Glutamatergic neuron (in vitro differentiated cells): ENCODE measurements at regions not wholly inside any gene's neighbourhood (a gene's known extent, or its start where the extent isn't known, plus 50 kb on each side); places are given as distances from the start of the nearest gene placed in this dataset.
"Not testable (repeated sequence)": the region's sequence is repeated elsewhere in the genome, so short reads cannot be mapped to it uniquely, and the experiment has no call there.

Experiments
- DNase-seq: peaks from one replicate; pipeline ENCODE4 v3.0.0; 2022
- H3K27ac Mint-ChIP-seq: one replicate; pipeline ENCODE4 v1.8.0; 2020; ENCODE audit warnings: mild to moderate bottlenecking, mixed read lengths, inconsistent platforms; ENCODE audit not compliant: unreplicated experiment
- H3K27me3 Mint-ChIP-seq: one replicate; pipeline ENCODE4 v1.8.0; 2020; ENCODE audit warnings: mild to moderate bottlenecking, moderate library complexity, mixed read lengths, inconsistent platforms; ENCODE audit not compliant: unreplicated experiment
- H3K36me3 Mint-ChIP-seq: one replicate; pipeline ENCODE4 v1.8.0; 2020; ENCODE audit warnings: mild to moderate bottlenecking, mixed read lengths, inconsistent platforms; ENCODE audit not compliant: unreplicated experiment
- H3K4me1 Mint-ChIP-seq: one replicate; pipeline ENCODE4 v1.8.0; 2020; ENCODE audit warnings: mild to moderate bottlenecking, low read depth, mixed read lengths, inconsistent platforms; ENCODE audit not compliant: unreplicated experiment
- H3K4me3 Mint-ChIP-seq: one replicate; pipeline ENCODE4 v1.8.0; 2020; ENCODE audit warnings: mild to moderate bottlenecking, mixed read lengths, inconsistent platforms; ENCODE audit not compliant: unreplicated experiment
- H3K9me3 Mint-ChIP-seq: one replicate; pipeline ENCODE4 v1.8.0; 2020; ENCODE audit warnings: mild to moderate bottlenecking, moderate library complexity, mixed read lengths, inconsistent platforms; ENCODE audit not compliant: unreplicated experiment
- TF ChIP-seq, protein P1 (sequence below): fragments of 200-600 bp; sonication (generic); IDR thresholded peaks from one replicate; pipeline ENCODE4 v1.5.0; 2021; ENCODE audit not compliant: partially characterized antibody, unreplicated experiment

DNA sequence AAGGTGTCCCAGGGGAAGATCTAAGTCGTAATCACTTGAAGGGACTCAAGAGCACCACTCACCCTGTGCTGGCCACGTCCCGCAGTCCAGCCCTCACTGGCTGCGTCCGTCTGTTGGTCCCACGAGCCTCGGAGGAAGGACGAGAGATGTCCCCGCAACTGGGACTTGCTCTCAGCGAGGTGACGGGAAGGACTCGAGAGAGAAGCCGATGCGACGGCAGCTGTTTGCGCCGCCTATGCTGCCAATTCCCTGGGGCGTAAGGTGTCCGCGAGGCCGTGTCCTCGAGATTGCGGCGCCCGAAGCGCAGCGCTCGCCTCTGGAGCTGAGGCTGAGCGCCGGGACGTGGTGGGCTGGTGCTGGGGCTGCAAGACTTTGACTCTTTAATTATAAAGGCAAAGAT, 100.6 kb upstream of the SEMA3E start:
- Mint-ChIP-seq H3K4me1 (no peaks in the 10 kb centered on the region), H3K4me3 (no peak overlapping the region), H3K9me3 (peaks cover 3% of the 10 kb centered on the region), H3K27ac (no peak overlapping the region), H3K27me3 (no peaks in the 10 kb centered on the region), H3K36me3 (peaks cover 5% of the 10 kb centered on the region)
- no peak for DNase-seq
- TF ChIP-seq, protein P1, sequence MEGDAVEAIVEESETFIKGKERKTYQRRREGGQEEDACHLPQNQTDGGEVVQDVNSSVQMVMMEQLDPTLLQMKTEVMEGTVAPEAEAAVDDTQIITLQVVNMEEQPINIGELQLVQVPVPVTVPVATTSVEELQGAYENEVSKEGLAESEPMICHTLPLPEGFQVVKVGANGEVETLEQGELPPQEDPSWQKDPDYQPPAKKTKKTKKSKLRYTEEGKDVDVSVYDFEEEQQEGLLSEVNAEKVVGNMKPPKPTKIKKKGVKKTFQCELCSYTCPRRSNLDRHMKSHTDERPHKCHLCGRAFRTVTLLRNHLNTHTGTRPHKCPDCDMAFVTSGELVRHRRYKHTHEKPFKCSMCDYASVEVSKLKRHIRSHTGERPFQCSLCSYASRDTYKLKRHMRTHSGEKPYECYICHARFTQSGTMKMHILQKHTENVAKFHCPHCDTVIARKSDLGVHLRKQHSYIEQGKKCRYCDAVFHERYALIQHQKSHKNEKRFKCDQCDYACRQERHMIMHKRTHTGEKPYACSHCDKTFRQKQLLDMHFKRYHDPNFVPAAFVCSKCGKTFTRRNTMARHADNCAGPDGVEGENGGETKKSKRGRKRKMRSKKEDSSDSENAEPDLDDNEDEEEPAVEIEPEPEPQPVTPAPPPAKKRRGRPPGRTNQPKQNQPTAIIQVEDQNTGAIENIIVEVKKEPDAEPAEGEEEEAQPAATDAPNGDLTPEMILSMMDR = no peak

DNA sequence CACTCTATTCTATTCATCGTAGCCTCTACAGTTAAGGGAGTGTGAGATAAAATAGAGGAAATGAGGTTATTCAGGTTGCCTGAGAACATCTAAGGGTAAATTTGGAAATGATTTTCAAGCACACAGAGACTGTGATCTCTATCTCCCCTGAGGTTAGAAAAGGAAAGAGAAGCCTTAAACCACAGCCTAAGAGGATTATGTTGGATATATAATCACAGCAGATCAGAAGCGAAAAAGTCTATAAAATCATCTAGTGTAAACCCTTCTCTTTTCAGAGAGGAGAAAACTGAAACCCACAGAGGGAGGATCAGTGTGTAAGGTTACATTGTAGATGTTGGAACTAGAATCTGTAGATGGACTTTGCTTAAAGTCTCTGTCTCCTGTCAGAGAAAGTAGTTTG, 90.6 kb upstream of the SEMA3E start:
- H3K27me3 Mint-ChIP-seq = no peaks in the 10 kb centered on the region
- H3K27ac Mint-ChIP-seq = no peak overlapping the region
- TF ChIP-seq, protein P1 = no peak
- H3K9me3 Mint-ChIP-seq = no peaks in the 10 kb centered on the region
- H3K36me3 Mint-ChIP-seq = no peaks in the 10 kb centered on the region
- H3K4me1 Mint-ChIP-seq = peaks cover 1% of the 10 kb centered on the region
- H3K4me3 Mint-ChIP-seq = no peak overlapping the region
- no peak for DNase-seq

DNA sequence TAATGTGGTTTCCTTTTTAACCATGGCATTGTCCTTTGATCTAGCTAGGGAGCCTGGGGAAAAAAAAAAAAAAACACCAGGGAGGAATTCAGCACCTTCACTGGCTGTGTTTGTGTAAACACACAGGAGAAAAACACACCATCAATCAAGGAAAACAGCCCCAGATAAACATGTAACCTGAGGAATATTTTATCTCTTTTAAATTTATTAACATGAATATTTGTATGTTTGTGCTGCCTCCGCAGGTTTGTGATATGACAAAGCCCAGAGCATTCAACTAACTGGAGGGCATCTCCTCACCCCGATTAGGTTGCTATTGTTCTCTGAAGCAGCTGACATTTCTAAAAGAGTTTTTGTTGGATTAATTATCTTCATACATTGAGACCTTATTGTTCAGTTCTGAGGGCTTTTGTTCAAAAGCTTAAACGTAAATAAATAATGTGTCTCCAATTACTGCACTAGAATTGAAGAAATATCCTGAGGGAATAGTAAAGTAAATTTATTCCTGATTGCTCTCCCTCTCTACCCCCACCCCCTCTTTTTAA, 89.4 kb upstream of the SEMA3E start:
- TF ChIP-seq, protein P1 = no peak
- no peak for DNase-seq
- no peaks in the 10 kb centered on the region for H3K36me3 Mint-ChIP-seq
- H3K27me3 Mint-ChIP-seq = no peaks in the 10 kb centered on the region
- no peak overlapping the region for H3K4me3 Mint-ChIP-seq
- H3K9me3 Mint-ChIP-seq = no peaks in the 10 kb centered on the region
- peaks cover 1% of the 10 kb centered on the region for H3K4me1 Mint-ChIP-seq
- H3K27ac Mint-ChIP-seq = no peak overlapping the region

DNA sequence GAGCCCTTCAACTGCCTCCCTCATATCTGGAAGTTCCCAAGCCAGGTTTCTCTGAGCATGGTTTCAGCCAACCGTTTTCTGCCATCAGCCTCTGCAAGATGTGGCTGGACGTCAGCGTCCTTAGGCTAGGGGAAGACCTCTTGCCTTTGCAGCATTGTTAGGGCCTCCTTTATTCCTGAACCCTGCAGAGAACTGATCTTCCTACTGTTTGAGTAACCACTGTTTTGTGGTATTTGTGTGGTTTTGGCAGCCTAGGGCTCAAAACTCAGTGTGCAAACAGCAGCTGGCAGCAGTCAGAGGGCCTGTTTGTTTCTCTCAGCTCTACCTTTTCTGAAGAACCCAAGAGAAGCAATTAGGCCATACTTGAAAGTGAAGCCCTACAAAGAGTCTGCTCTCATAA, 83.4 kb upstream of the SEMA3E start:
- no peaks in the 10 kb centered on the region for H3K4me1 Mint-ChIP-seq
- no peak overlapping the region for H3K4me3 Mint-ChIP-seq
- TF ChIP-seq, protein P1 = no peak
- peaks cover 3% of the 10 kb centered on the region for H3K9me3 Mint-ChIP-seq
- H3K27me3 Mint-ChIP-seq = peaks cover 2% of the 10 kb centered on the region
- H3K27ac Mint-ChIP-seq = no peak overlapping the region
- DNase-seq = no peak
- no peaks in the 10 kb centered on the region for H3K36me3 Mint-ChIP-seq

DNA sequence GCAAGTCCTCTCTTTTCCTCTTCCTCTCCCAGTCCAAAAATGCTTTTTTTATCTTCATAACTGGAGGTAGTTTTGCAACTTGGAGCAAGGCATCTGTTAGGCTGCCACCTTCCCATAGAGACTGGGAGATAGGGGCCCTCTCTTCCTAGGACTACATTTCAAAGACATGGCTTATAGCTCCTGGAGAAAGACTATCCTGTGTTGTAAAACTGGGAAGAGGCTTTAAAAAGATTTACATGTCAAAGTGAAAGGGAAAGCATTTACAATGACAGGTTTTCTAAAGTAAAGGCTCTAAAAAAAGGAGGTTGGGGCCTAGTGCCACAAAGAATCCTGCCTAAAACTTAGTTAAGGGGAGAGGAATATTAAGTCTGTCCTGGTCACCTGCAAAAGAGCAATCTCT, 82.2 kb upstream of the SEMA3E start:
- H3K9me3 Mint-ChIP-seq = peaks cover 3% of the 10 kb centered on the region
- no peak for DNase-seq
- TF ChIP-seq, protein P1 = no peak
- H3K4me3 Mint-ChIP-seq = no peak overlapping the region
- H3K4me1 Mint-ChIP-seq = no peaks in the 10 kb centered on the region
- H3K27ac Mint-ChIP-seq = no peak overlapping the region
- H3K27me3 Mint-ChIP-seq = peaks cover 2% of the 10 kb centered on the region
- H3K36me3 Mint-ChIP-seq = no peaks in the 10 kb centered on the region

DNA sequence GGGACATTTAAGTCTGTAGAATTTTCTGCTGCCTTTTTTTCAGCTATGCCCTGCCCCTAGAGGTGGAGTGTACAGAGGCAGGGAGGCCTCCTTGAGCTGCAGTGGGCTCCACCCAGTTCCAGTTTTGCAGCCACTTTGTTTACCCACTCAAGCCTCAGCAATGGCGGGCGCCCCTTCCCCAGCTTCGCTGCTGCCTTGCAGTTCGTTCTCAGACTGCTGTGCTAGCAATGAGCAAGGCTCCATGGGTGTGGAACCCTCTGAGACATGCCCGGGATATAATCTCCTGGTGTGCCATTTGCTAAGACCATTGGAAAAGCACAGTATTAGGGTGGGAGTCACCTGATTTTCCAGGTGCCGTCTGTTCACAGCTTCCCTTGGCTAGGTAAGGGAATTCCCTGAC, 68.0 kb upstream of the SEMA3E start:
- not testable (repeated sequence) for H3K4me1 Mint-ChIP-seq, H3K4me3 Mint-ChIP-seq, H3K9me3 Mint-ChIP-seq, H3K36me3 Mint-ChIP-seq, H3K27me3 Mint-ChIP-seq, H3K27ac Mint-ChIP-seq, DNase-seq
